Stomach (tissue), 4 donors: ENCODE measurements at regions not wholly inside any gene's neighbourhood (a gene's known extent, or its start where the extent isn't known, plus 50 kb on each side); places are given as distances from the start of the nearest gene placed in this dataset.

Source experiments
- EP300 ChIP-seq: sonication (generic); formaldehyde crosslinking; IDR thresholded peaks from one replicate; pipeline ENCODE4 v1.6.1; 2017; ENCODE audit warnings: antibody characterized with exemption
- POLR2A ChIP-seq, 4 donors: fragments of 450-650 bp; IDR thresholded peaks; one replicate each; pipeline ENCODE4 v1.6.1; 2016; ENCODE audit warnings: antibody characterized with exemption in 4 of 4, control low read depth in 2 of 4, mild to moderate bottlenecking in 1 of 4, moderate library complexity in 1 of 4
- POLR2AphosphoS5 ChIP-seq, 3 donors: sonication (generic); formaldehyde crosslinking; IDR thresholded peaks; one replicate each; pipeline ENCODE4 v1.6.1; 2016; ENCODE audit warnings: antibody characterized with exemption in 3 of 3
- TF ChIP-seq, protein P1 (sequence below), 7 experiments: fragments of 450-650 bp in 4 of 7; fragments of 200-600 bp in 3 of 7; sonication (generic) in 3 of 7; IDR thresholded peaks; one replicate each; pipeline ENCODE4 v1.5.1; 2016 to 2019; ENCODE audit warnings: antibody characterized with exemption in 7 of 7, control low read depth in 2 of 7, mild to moderate bottlenecking in 1 of 7

GRCh38 chr12:82099216-82099615, 259.0 kb downstream of the CCDC59 start:
- TF ChIP-seq, protein P1, sequence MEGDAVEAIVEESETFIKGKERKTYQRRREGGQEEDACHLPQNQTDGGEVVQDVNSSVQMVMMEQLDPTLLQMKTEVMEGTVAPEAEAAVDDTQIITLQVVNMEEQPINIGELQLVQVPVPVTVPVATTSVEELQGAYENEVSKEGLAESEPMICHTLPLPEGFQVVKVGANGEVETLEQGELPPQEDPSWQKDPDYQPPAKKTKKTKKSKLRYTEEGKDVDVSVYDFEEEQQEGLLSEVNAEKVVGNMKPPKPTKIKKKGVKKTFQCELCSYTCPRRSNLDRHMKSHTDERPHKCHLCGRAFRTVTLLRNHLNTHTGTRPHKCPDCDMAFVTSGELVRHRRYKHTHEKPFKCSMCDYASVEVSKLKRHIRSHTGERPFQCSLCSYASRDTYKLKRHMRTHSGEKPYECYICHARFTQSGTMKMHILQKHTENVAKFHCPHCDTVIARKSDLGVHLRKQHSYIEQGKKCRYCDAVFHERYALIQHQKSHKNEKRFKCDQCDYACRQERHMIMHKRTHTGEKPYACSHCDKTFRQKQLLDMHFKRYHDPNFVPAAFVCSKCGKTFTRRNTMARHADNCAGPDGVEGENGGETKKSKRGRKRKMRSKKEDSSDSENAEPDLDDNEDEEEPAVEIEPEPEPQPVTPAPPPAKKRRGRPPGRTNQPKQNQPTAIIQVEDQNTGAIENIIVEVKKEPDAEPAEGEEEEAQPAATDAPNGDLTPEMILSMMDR (IDR thresholded peaks at IDR 0.05): no peak
- TF ChIP-seq POLR2A (IDR thresholded peaks at IDR 0.05) (no peak), EP300 (no peak), POLR2AphosphoS5 (IDR thresholded peaks at IDR 0.05) (no peak)
